Fibroblast of lung (primary cell): ENCODE measurements at regions not wholly inside any gene's neighbourhood (a gene's known extent, or its start where the extent isn't known, plus 50 kb on each side); places are given as distances from the start of the nearest gene placed in this dataset.

Experiments
- EZH2 ChIP-seq: IDR thresholded peaks from 2 replicates; pipeline ENCODE4 v1.5.1; 2012; ENCODE audit warnings: low read length, control low read depth, mild to moderate bottlenecking; ENCODE audit errors: missing control alignments
- TF ChIP-seq, protein P1 (sequence below), 2 donors: IDR thresholded peaks in 1 of 2; conservative IDR thresholded peaks in 1 of 2; 1 replicate in 1 of 2; 2 replicates in 1 of 2; pipeline ENCODE4 v1.5.1; 2011 to 2012; ENCODE audit warnings: low read length in 2 of 2, control low read depth in 1 of 2, inconsistent platforms in 1 of 2, low read depth in 1 of 2, mild to moderate bottlenecking in 1 of 2

- TF ChIP-seq, protein P1, sequence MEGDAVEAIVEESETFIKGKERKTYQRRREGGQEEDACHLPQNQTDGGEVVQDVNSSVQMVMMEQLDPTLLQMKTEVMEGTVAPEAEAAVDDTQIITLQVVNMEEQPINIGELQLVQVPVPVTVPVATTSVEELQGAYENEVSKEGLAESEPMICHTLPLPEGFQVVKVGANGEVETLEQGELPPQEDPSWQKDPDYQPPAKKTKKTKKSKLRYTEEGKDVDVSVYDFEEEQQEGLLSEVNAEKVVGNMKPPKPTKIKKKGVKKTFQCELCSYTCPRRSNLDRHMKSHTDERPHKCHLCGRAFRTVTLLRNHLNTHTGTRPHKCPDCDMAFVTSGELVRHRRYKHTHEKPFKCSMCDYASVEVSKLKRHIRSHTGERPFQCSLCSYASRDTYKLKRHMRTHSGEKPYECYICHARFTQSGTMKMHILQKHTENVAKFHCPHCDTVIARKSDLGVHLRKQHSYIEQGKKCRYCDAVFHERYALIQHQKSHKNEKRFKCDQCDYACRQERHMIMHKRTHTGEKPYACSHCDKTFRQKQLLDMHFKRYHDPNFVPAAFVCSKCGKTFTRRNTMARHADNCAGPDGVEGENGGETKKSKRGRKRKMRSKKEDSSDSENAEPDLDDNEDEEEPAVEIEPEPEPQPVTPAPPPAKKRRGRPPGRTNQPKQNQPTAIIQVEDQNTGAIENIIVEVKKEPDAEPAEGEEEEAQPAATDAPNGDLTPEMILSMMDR (conservative IDR thresholded peaks at IDR 0.05 in 1 of 2, IDR thresholded peaks at IDR 0.05 in 1 of 2; ENCODE audit: low read depth in 1 of 2, low read length in 2 of 2), result no peak
- TF ChIP-seq EZH2, result no peak
These were observed 520.7 kb upstream of the PABPC4L start for GRCh38 chr4:134722306-134722705.
